B cell (primary cell): ENCODE measurements at regions not wholly inside any gene's neighbourhood (a gene's known extent, or its start where the extent isn't known, plus 50 kb on each side); places are given as distances from the start of the nearest gene placed in this dataset.
"Not testable (repeated sequence)": the region's sequence is repeated elsewhere in the genome, so short reads cannot be mapped to it uniquely, and the experiment has no call there.

Source experiments
- CTCF ChIP-seq: fragments of 200-600 bp; IDR thresholded peaks from one replicate; pipeline ENCODE4 v1.8.0; 2022; ENCODE audit warnings: antibody characterized with exemption, mild to moderate bottlenecking
- EZH2 ChIP-seq: IDR thresholded peaks from 2 replicates; pipeline ENCODE4 v1.6.1; 2012; ENCODE audit warnings: borderline replicate concordance, low read depth, mild to moderate bottlenecking, moderate library complexity, low read length; ENCODE audit not compliant: insufficient read depth, poor library complexity, severe bottlenecking

- TF ChIP-seq CTCF, EZH2: not testable (repeated sequence)
Measured at GRCh38 chr3:106360901-106361300, 492.1 kb upstream of the CBLB start.
